Kidney epithelial cell (primary cell): ENCODE measurements at regions not wholly inside any gene's neighbourhood (a gene's known extent, or its start where the extent isn't known, plus 50 kb on each side); places are given as distances from the start of the nearest gene placed in this dataset.

ENCODE experiments used
- DNase-seq: peaks from one replicate; pipeline ENCODE4 v3.0.0-alpha.2; 2010; ENCODE audit warnings: low read depth
- H3K27me3 ChIP-seq: 2 replicates; pipeline ENCODE4 v1.6.0; 2011; ENCODE audit warnings: low read length; ENCODE audit not compliant: control insufficient read depth, insufficient read depth
- H3K36me3 ChIP-seq: 2 replicates; pipeline ENCODE4 v1.5.1; 2011; ENCODE audit warnings: low read length; ENCODE audit not compliant: control insufficient read depth, insufficient read depth
- H3K4me3 ChIP-seq: 2 replicates; pipeline ENCODE4 v1.5.1; 2011; ENCODE audit warnings: low read depth, mild to moderate bottlenecking, control low read depth, low read length
- CTCF ChIP-seq: IDR thresholded peaks from 2 replicates; pipeline ENCODE4 v1.5.1; 2011; ENCODE audit warnings: mild to moderate bottlenecking, moderate library complexity, low read length, control low read depth, inconsistent platforms; ENCODE audit not compliant: insufficient read depth, poor library complexity, severe bottlenecking

DNA sequence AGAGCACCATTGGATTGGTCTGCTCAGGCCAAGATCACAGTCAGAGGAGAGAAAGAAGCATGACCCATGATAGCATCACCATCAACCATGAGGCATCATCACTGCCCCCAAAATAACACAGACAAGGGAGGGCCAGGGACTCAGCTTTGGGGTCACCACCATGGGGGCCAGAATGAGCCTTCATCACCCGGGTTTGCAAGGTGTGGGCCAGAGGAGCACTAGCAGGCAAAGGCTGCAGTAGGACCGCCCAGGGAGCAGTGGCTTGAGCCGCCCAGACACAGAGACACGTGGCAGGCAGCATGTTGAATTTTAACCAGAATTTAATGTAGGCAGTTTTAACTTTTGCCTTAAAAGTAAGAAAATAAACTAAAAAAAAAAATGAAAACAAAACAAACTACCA is 53.7 kb upstream of the TMPRSS2 start:
- DNase-seq: no peak
- no peak overlapping the region for H3K4me3 ChIP-seq
- TF ChIP-seq CTCF: no peak
- peaks cover 3% of the 10 kb centered on the region for H3K27me3 ChIP-seq
- no peaks in the 10 kb centered on the region for H3K36me3 ChIP-seq

DNA sequence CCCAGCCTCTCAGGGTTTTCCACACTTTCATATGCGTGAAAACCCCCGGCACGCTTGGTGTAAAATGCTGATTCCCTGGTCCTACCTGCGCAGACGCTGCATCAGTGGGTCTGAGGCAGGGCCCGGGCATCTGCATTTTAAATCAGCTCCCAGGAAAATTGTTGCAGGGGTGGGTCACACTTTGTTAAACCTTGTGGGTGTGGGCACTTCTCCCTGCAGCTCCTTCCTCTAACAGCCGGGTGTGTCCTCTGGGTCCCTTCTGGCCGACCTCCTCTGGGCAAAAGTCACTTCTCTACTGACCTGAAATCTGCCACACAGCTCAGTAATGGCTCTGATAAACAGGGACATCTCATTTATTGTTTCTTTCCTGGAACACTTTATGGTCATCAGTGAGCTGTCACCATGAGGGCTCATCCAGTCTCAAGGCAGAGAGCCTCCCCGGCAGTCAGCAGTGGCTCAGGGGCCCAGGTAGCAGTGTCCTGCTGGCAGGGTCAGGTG is 52.8 kb upstream of the TMPRSS2 start:
- no peak for TF ChIP-seq CTCF
- no peaks in the 10 kb centered on the region for H3K36me3 ChIP-seq
- DNase-seq: no peak
- no peaks in the 10 kb centered on the region for H3K27me3 ChIP-seq
- H3K4me3 ChIP-seq: no peak overlapping the region

- Histone ChIP-seq H3K4me3 (no peak overlapping the region), H3K27me3 (no peaks in the 10 kb centered on the region), H3K36me3 (no peaks in the 10 kb centered on the region)
- no peak for TF ChIP-seq CTCF
- no peak for DNase-seq
These were observed 52.0 kb upstream of the TMPRSS2 start for GRCh38 chr21:41559658-41560631.

- H3K27me3 ChIP-seq: no peaks in the 10 kb centered on the region
- no peak for DNase-seq
- no peak overlapping the region for H3K4me3 ChIP-seq
- no peak for TF ChIP-seq CTCF
- H3K36me3 ChIP-seq: no peaks in the 10 kb centered on the region
These were observed 50.9 kb upstream of the TMPRSS2 start for GRCh38 chr21:41558842-41559241.

DNA sequence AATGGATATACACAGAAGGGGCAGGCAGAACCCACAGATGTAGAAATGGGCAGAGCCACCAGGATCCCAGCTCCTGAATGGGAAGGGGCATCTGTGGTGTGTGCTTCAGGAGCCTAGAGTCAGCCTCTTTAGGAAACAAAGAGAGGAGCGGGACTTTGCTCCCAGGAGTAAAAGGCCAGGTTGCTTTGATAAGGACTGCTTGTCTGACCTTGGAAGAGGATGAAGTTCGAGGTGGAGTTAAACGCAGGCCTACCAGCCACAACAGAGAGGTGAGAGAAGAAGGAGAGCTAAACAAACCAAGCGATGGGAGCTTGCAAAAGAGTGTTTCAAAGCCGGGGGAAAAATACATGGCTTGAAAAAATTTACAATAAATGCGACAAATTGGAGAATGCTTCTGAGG is 49.9 kb upstream of the TMPRSS2 start:
- no peak for DNase-seq
- no peak for TF ChIP-seq CTCF
- Histone ChIP-seq H3K27me3 (no peaks in the 10 kb centered on the region), H3K4me3 (no peak overlapping the region), H3K36me3 (no peaks in the 10 kb centered on the region)
